ENCODE measurements at regions not wholly inside any gene's neighbourhood (a gene's known extent, or its start where the extent isn't known, plus 50 kb on each side); places are given as distances from the start of the nearest gene placed in this dataset.
A peak's percentile ranks its signal among the peaks of the same experiment; 100 is the strongest.

DNA sequence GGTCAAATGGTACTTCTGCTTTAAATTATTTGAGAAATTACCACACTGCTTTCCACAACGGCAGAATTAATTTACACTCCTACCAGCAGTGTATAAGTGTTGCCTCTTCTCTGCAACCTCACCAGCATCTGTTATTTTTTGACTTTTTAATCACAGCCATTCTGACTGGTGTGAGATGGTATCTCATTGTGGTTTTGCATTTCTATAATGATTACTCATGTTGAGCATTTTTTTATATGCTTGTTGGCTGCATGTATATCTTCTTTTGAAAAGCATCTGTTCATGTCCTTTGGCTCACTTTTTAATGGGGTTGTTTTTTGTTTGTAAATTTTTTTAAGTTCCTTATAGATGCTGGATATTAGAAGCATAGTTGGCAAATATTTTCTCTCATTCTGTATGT lies 446.7 kb downstream of the PMP22 start:
- TF ChIP-seq, protein P1, sequence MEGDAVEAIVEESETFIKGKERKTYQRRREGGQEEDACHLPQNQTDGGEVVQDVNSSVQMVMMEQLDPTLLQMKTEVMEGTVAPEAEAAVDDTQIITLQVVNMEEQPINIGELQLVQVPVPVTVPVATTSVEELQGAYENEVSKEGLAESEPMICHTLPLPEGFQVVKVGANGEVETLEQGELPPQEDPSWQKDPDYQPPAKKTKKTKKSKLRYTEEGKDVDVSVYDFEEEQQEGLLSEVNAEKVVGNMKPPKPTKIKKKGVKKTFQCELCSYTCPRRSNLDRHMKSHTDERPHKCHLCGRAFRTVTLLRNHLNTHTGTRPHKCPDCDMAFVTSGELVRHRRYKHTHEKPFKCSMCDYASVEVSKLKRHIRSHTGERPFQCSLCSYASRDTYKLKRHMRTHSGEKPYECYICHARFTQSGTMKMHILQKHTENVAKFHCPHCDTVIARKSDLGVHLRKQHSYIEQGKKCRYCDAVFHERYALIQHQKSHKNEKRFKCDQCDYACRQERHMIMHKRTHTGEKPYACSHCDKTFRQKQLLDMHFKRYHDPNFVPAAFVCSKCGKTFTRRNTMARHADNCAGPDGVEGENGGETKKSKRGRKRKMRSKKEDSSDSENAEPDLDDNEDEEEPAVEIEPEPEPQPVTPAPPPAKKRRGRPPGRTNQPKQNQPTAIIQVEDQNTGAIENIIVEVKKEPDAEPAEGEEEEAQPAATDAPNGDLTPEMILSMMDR (IDR thresholded peaks at IDR 0.05), result no peak

DNA sequence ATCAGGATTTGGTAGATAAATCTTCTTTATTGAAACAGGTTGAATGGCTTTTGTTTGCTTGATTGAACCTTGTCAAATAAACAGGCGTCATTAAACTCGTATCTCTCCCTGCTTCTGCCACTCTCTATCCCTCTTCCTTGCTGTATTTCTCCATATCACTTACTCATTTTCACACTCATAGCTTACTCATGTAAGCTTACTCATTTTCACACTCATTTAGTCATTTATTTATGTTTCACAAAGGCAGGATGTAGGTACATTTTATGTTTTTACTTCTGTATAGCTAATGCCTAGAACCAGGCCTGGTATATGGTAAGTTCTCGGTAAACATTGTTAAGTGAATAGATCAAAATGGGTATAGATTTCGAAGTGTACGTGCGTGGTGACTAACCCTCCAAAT lies 450.0 kb downstream of the PMP22 start:
- TF ChIP-seq, protein P1 (IDR thresholded peaks at IDR 0.05), result no peak

DNA sequence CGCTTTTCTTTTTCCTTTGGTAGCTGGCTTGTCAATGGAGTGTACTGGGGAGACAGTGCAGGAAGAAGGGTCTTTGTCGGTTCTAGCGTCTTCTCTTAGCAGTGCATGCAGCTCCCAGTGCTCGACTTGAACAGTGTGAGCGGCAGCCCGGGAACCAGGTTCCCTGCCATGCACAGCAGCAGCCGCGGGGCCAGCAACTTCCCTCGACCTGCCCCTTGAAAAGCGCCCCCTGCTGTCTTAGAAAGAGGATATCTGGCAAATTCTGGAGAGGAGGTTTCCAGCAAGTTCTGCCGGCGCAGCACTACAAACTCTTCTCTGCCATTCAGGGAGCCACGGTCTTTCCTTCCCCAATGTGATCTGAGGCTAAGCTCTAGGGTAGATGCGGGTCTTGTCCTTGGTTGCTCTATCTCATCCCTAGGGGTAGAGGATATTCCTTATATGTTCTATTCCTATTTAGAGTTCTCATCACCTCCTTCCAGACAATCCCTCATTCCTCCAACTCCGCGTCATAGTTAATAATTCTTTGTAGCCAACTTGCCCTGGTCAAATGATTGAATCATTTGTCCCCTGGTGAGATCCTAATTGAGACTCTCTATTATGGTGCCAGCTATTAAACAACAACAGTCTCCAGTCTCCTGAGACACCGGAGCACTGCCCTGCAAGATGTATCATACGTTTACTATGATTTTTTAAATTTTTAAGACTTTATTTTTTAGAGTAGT lies 451.3 kb downstream of the PMP22 start:
- TF ChIP-seq, protein P1 (IDR thresholded peaks at IDR 0.05), result peak; percentile 37; the same call in 1 of the 2 replicates

DNA sequence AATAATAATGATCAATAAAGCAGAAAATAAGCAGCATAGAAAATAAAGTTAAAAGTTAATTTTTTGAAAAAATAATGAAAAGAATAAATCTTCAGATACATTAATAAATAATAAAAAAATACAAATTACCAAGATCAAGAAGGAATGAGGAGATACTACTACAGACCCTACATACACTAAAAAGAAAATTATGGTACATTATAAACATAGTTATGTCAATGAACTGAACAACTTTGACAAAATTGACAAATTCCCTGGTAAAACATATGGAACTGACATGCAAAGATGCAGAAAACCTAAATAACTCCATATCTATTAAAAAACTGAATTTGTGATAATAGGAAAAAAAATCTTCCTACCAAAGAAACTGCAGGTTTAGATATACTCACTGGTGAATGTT lies 456.7 kb downstream of the PMP22 start:
- TF ChIP-seq, protein P1 (IDR thresholded peaks at IDR 0.05), result no peak

DNA sequence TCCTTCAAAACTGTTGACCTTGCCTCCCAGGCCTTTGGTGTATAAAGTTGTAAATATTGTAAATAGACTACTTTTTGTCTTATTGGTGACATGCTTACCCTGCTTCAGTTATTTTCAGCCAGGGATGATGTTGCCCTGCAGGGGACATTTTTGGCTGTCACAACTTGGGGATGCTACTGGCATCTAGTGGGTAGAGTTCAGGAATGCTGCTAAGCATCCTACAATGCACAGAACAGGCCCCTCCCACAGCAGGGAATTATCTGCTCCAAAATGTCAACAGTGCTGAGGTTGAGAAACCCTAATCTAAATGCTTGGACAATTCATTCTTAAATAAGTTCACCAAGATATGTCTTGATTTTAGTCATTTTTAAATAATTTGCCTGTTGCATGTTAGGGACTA lies 459.8 kb downstream of the PMP22 start:
- TF ChIP-seq, protein P1 (IDR thresholded peaks at IDR 0.05), result no peak

DNA sequence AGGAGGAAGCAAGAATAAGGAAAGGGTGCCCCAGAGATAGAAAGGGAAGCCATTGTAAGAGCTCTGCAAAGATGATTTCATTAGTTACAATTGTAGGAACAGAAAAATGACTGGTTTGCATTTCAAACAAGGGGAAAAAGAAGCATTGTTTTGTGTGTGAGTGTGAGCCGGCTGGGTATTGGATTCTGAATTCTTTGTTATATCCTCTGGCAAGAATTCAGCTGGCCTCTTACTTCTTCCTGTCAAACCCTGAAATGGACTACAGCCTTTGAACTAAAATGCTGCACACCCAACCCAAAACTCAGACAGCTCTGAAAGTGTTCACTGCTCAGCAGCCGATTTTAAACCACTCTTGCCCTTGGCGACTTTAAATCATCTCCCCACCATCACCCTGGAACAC lies 461.3 kb downstream of the PMP22 start:
- TF ChIP-seq, protein P1 (IDR thresholded peaks at IDR 0.05), result no peak

DNA sequence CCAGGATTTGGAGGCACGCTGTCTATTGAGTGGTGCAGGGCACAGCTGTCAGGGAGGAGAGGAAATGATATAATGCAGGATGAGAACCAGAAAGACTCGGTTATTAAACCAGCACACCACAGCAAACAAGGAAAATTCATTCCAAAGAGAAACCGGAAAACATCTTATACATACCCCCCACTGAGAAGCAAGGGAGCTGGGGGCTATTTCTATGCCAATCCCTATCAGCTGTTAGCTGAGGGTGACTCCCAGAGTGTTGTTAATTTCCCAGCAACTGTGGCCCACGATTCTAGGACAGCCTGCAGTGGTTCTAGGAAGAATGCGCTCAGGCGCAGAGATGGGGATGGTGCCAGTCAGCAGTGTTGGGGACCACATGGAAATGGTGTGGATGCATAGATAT lies 467.3 kb downstream of the PMP22 start:
- TF ChIP-seq, protein P1 (IDR thresholded peaks at IDR 0.05), result no peak

DNA sequence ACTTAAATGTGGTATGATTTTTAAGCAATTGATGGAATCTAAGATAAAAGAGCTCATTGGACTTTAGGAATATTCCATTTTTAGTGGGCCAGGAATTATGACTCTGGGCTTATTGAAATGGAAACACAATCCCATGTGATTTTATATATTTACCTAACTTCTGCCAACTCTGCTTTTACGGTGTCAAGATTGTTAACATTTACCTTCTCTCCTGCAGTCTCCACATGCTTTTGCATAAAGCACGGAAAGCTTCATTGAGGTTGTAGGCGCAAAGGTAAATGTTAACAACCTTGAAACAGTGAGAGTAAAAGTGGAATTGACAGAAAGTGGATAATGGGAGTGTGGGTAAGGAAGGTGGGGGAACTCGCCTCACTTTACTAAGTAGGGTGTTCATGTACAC lies 468.1 kb downstream of the PMP22 start:
- TF ChIP-seq, protein P1 (IDR thresholded peaks at IDR 0.05), result no peak
